ENCODE measurements at regions not wholly inside any gene's neighbourhood (a gene's known extent, or its start where the extent isn't known, plus 50 kb on each side); places are given as distances from the start of the nearest gene placed in this dataset.

GRCh38 chr12:126602612-126603011 lies 1537.4 kb downstream of the AACS start:
- Mint-ChIP-seq H3K4me3 (no peak overlapping the region), H3K27ac (no peak overlapping the region), H3K4me1 (no peaks in the 10 kb centered on the region)

GRCh38 chr12:126607157-126607556 lies 1541.9 kb downstream of the AACS start:
- Mint-ChIP-seq H3K27ac (peak overlapping the region in 1 of 3 donors; percentile 62), H3K27me3 (peaks cover 2% of the 10 kb centered on the region), H3K4me1 (no peaks in the 10 kb centered on the region), H3K36me3 (peaks cover 1% of the 10 kb centered on the region), H3K9me3 (peaks cover 0 to 1% (median 0%) of the 10 kb centered on the region in 3 donors), H3K4me3 (no peak overlapping the region)

More at GRCh38 chr12:126602612-126603011, 1537.4 kb downstream of the AACS start:
- Mint-ChIP-seq H3K36me3 (no peaks in the 10 kb centered on the region), H3K27me3 (no peaks in the 10 kb centered on the region), H3K9me3 (peaks cover 0 to 5% (median 2%) of the 10 kb centered on the region in 3 donors)

DNA sequence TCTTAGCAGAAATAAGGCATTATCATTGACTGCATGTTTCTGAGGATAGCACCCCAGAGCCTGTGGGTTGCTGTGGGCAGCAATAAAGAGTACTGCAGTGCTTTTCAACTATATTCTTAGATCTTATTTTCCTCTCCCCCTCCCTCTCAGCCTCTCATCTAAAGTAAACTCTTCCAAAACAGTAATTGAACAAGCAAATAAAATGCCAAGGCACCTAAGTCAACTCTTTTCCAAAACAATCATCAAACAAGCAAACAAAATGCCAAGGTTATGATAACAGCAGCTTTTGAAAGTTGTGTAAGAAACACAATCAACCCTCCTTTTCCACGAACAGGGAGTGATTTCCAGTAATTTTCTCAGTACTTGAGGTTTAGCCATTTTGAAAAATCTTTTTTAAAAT lies 1542.6 kb downstream of the AACS start:
- H3K27me3 Mint-ChIP-seq: peaks cover 2% of the 10 kb centered on the region
- H3K9me3 Mint-ChIP-seq: peaks cover 0 to 7% (median 2%) of the 10 kb centered on the region in 3 donors
- no peak overlapping the region for H3K27ac Mint-ChIP-seq
- H3K4me3 Mint-ChIP-seq: no peak overlapping the region
- H3K36me3 Mint-ChIP-seq: peaks cover 1% of the 10 kb centered on the region
- no peaks in the 10 kb centered on the region for H3K4me1 Mint-ChIP-seq

- H3K27me3 Mint-ChIP-seq: peaks cover 2% of the 10 kb centered on the region
- H3K36me3 Mint-ChIP-seq: peaks cover 1% of the 10 kb centered on the region
- peaks cover 0 to 7% (median 2%) of the 10 kb centered on the region in 3 donors for H3K9me3 Mint-ChIP-seq
- H3K4me3 Mint-ChIP-seq: no peak overlapping the region
- H3K27ac Mint-ChIP-seq: no peak overlapping the region
- no peaks in the 10 kb centered on the region for H3K4me1 Mint-ChIP-seq
Measured at GRCh38 chr12:126608607-126609175, 1543.5 kb downstream of the AACS start.

GRCh38 chr12:126616441-126616840 lies 1551.2 kb downstream of the AACS start:
- no peak overlapping the region for H3K27ac Mint-ChIP-seq
- H3K27me3 Mint-ChIP-seq: no peaks in the 10 kb centered on the region
- peaks cover 2 to 28% (median 10%) of the 10 kb centered on the region in 3 donors for H3K9me3 Mint-ChIP-seq
- no peak overlapping the region for H3K4me3 Mint-ChIP-seq
- no peaks in the 10 kb centered on the region for H3K36me3 Mint-ChIP-seq
- H3K4me1 Mint-ChIP-seq: no peaks in the 10 kb centered on the region

DNA sequence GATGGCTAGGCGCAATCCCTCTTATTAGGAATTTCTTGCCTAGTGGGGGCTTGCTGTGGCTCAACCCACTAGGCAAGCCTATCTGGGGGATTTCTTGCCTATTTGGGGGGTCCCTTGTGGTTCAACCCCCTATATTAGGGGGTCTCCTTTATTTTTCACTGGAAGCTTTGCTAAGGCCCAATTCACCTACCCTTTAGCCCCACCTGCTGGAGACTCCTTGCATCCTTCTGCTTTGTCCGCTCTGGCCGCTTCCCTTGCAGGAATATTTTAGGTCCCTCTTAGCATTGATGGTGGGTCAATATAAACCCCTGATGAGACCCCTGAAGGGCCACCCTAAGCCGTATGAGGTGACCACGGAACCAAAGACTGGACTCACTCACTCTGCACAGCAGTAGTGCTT lies 1552.1 kb downstream of the AACS start:
- Mint-ChIP-seq H3K9me3 (peaks cover 3 to 25% (median 10%) of the 10 kb centered on the region in 3 donors), H3K36me3 (no peaks in the 10 kb centered on the region), H3K27ac (no peak overlapping the region), H3K4me3 (no peak overlapping the region), H3K27me3 (no peaks in the 10 kb centered on the region), H3K4me1 (no peaks in the 10 kb centered on the region)

DNA sequence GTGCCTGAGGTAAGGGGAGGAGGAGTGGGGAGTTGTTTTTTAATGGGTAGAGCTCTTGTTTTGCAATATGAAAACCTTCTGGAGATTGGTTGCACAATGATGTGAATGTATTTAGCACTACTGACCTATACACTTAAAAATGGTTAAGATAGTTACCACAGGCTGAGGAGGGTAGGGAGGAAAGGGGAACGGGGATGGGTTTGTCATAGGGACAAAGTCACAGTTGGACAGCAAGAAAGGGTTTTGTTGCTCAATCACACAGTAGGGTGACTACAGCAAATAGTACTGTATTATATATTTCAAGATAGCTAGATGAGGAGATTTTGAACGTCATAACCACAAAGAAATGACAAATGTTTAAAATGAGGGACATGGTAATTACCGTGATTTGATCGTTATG lies 1562.4 kb downstream of the AACS start:
- Mint-ChIP-seq H3K4me1 (no peaks in the 10 kb centered on the region), H3K36me3 (peaks cover 2% of the 10 kb centered on the region), H3K27ac (no peak overlapping the region), H3K4me3 (no peak overlapping the region), H3K9me3 (peaks cover 2 to 12% (median 2%) of the 10 kb centered on the region in 3 donors), H3K27me3 (no peaks in the 10 kb centered on the region)

DNA sequence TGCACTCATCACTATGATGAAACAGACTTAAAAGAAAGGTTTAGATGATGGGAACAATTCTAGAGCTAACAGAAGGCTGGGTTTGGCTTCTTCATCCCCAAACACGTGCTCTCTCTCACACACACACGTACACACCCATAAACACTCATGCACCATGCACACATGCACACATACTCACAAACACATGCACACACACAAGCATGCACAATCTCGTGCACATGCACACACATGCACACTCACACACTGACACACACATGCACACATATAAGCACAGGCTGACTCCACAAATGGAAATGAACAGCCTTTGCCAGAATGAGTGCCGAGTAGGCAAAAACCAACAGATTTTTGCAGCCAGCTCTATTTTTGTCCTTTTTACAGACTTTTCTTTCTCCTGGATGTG lies 1571.6 kb downstream of the AACS start:
- Mint-ChIP-seq H3K27me3 (no peaks in the 10 kb centered on the region), H3K9me3 (peaks cover 3% of the 10 kb centered on the region in 3 donors), H3K27ac (no peak overlapping the region), H3K4me3 (peak overlapping the region in 1 of 4 donors; percentile 69), H3K36me3 (no peaks in the 10 kb centered on the region), H3K4me1 (no peaks in the 10 kb centered on the region)

DNA sequence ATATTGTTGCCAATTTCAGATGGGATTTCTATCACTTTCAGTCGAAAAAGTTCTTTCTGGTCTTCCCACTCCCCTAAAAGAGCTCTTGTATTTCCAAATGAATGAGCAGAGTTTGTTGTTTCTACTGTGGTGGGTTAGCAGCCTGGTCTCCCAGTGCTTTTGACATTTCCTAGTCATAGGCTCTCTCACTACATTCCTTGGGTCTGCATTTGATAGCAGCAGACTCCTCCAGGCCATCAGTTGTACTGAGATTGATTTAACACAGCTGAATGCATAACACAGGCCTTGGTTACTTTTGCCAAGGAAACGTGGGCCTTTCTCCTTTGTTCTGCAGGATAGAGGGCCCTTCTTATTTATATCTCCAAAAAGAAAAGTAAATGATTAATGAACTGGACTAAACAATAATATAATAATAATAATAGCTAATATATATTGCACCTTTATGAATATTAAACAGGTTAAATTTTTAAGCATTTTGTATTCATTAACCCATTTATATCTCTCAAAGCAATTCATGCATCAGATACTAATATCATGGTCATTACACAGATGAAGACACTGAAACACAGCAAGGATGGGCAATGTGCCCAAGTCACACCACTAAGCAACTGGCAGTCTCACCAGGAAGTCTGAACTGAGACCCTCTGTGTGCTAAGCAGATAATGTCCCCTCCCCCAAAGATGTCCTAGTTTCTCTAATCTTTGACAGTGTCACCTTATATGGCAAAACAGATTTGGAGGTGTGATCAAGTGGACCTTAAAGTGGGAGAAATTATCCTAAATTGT lies 1579.2 kb downstream of the AACS start:
- H3K4me3 Mint-ChIP-seq: no peak overlapping the region
- peak overlapping the region in 1 of 3 donors; percentile 73 for H3K27ac Mint-ChIP-seq
- H3K4me1 Mint-ChIP-seq: no peaks in the 10 kb centered on the region
- H3K27me3 Mint-ChIP-seq: no peaks in the 10 kb centered on the region
- H3K9me3 Mint-ChIP-seq: peaks cover 2 to 9% (median 4%) of the 10 kb centered on the region in 3 donors
- no peaks in the 10 kb centered on the region for H3K36me3 Mint-ChIP-seq

DNA sequence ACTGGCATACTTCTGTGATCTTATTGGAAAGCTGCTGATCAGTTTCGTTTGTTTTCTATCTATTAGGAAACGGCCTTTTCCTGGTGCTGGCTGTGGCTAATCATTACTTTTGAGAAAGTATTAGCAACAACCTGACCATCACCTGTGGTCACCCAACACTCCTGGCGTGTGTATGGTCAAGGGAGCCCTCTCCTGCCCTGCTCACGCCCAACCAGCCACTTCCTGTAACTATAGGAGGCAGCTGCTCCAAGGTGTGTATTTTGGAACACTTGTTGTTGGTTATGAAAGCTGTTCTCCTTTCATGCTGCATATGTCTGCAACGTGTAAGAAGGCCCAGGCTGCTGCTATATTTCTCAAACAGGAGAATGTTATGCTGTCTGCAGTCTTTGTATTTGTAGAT lies 1582.8 kb downstream of the AACS start:
- Mint-ChIP-seq H3K27ac (no peak overlapping the region), H3K4me1 (no peaks in the 10 kb centered on the region), H3K4me3 (no peak overlapping the region), H3K9me3 (peaks cover 0 to 6% (median 3%) of the 10 kb centered on the region in 3 donors), H3K27me3 (no peaks in the 10 kb centered on the region), H3K36me3 (no peaks in the 10 kb centered on the region)

- Mint-ChIP-seq H3K27me3 (no peaks in the 10 kb centered on the region), H3K4me3 (no peak overlapping the region), H3K9me3 (peaks cover 0 to 6% (median 3%) of the 10 kb centered on the region in 3 donors), H3K4me1 (no peaks in the 10 kb centered on the region), H3K36me3 (no peaks in the 10 kb centered on the region), H3K27ac (no peak overlapping the region)
Measured at GRCh38 chr12:126651133-126651532, 1585.9 kb downstream of the AACS start.

GRCh38 chr12:126663304-126664094 lies 1598.3 kb downstream of the AACS start:
- Mint-ChIP-seq H3K4me1 (no peaks in the 10 kb centered on the region), H3K27me3 (no peaks in the 10 kb centered on the region), H3K36me3 (peaks cover 2% of the 10 kb centered on the region), H3K27ac (no peak overlapping the region), H3K9me3 (peaks cover 2 to 19% (median 12%) of the 10 kb centered on the region in 3 donors), H3K4me3 (no peak overlapping the region)

GRCh38 chr12:126667339-126667738 lies 1599.6 kb upstream of the TMEM132C start:
- Mint-ChIP-seq H3K9me3 (peaks cover 2 to 14% (median 10%) of the 10 kb centered on the region in 3 donors), H3K4me3 (no peak overlapping the region), H3K27ac (no peak overlapping the region), H3K36me3 (peaks cover 2% of the 10 kb centered on the region), H3K4me1 (no peaks in the 10 kb centered on the region), H3K27me3 (no peaks in the 10 kb centered on the region)

GRCh38 chr12:126668538-126668937 lies 1598.4 kb upstream of the TMEM132C start:
- Mint-ChIP-seq H3K4me3 (no peak overlapping the region), H3K9me3 (peaks cover 5 to 10% (median 6%) of the 10 kb centered on the region in 3 donors), H3K27ac (no peak overlapping the region), H3K36me3 (peaks cover 2% of the 10 kb centered on the region), H3K4me1 (no peaks in the 10 kb centered on the region), H3K27me3 (no peaks in the 10 kb centered on the region)

GRCh38 chr12:126668961-126669360 lies 1598.0 kb upstream of the TMEM132C start:
- Mint-ChIP-seq H3K4me1 (no peaks in the 10 kb centered on the region), H3K27ac (no peak overlapping the region), H3K36me3 (peaks cover 2% of the 10 kb centered on the region), H3K4me3 (no peak overlapping the region), H3K27me3 (no peaks in the 10 kb centered on the region), H3K9me3 (peaks cover 5 to 10% (median 6%) of the 10 kb centered on the region in 3 donors)

Data from IgD-negative memory B cell (primary cell).